ENCODE measurements at regions not wholly inside any gene's neighbourhood (a gene's known extent, or its start where the extent isn't known, plus 50 kb on each side); places are given as distances from the start of the nearest gene placed in this dataset.

- Histone ChIP-seq H3K79me2 (ENCODE audit: control insufficient read depth, insufficient read depth, low read length) (no peaks in the 10 kb centered on the region), H3K4me2 (ENCODE audit: insufficient read depth, low read length) (no peak overlapping the region), H4K20me1 (replicated peaks; ENCODE audit: control insufficient read depth, extremely low read depth, insufficient read depth, low read length) (no peaks in the 10 kb centered on the region), H3K27me3 (ENCODE audit: control insufficient read depth in 2 of 2, insufficient read depth in 2 of 2, low read length in 2 of 2) (peaks cover 3 to 5% of the 10 kb centered on the region in 2 experiments), H3K27ac (ENCODE audit: insufficient read depth, low read depth, low read length) (no peak overlapping the region), H3K4me1 (ENCODE audit: control insufficient read depth, extremely low read depth, insufficient read depth, low read length) (no peaks in the 10 kb centered on the region), H3K36me3 (ENCODE audit: control insufficient read depth in 2 of 2, extremely low read depth in 1 of 2, insufficient read depth in 2 of 2, low read length in 2 of 2) (no peaks in the 10 kb centered on the region), H2AFZ (ENCODE audit: low read depth, low read length) (no peak overlapping the region), H3K9me3 (replicated peaks; ENCODE audit: control insufficient read depth, insufficient read depth, low read length) (no peaks in the 10 kb centered on the region), H3K4me3 (replicated peaks in 1 of 3; ENCODE audit: insufficient read depth in 1 of 3, low read depth in 1 of 3, low read length in 3 of 3) (no peak overlapping the region), H3K9ac (replicated peaks; ENCODE audit: extremely low read depth, insufficient read depth, low read length) (no peak overlapping the region), H3K9me1 (replicated peaks; ENCODE audit: control insufficient read depth, extremely low read depth, insufficient read depth, low read length) (no peaks in the 10 kb centered on the region)
- FAIRE-seq: no peak
- no peak for DNase-seq (ENCODE audit: low read depth, low spot score)
- BruUV-seq (replicated peaks): no TSS peak
- no peak for TF ChIP-seq FOS (IDR thresholded peaks at IDR 0.05; ENCODE audit: borderline replicate concordance, insufficient read depth, low read length)
- no peak for TF ChIP-seq MAX (IDR thresholded peaks at IDR 0.05; ENCODE audit: insufficient read depth, insufficient read length)
- no peak for TF ChIP-seq GATA2 (IDR thresholded peaks at IDR 0.05; ENCODE audit: insufficient read depth, insufficient read length, low read depth, low read length)
- no peak for TF ChIP-seq POLR2AphosphoS5 (IDR thresholded peaks at IDR 0.05; ENCODE audit: insufficient read depth, low read depth, low read length)
- no peak for TF ChIP-seq POLR2A (IDR thresholded peaks at IDR 0.05; ENCODE audit: low read depth, low read length)
- no peak for TF ChIP-seq CTCF (IDR thresholded peaks at IDR 0.05; ENCODE audit: extremely low read depth in 1 of 2, insufficient read depth in 1 of 2, low read depth in 1 of 2, low read length in 2 of 2)
- TF ChIP-seq EZH2 (IDR thresholded peaks at IDR 0.05; ENCODE audit: borderline replicate concordance, low read depth, low read length, severe bottlenecking): no peak
- TF ChIP-seq MYC (IDR thresholded peaks at IDR 0.05; ENCODE audit: low read depth, low read length): no peak
- no peak for TF ChIP-seq JUN (IDR thresholded peaks at IDR 0.05; ENCODE audit: borderline replicate concordance, insufficient read depth, insufficient read length, low read depth)
- dilution Hi-C loops (cut with MboI; ENCODE audit: extremely low pct_ligation_motif_present, low sequenced_read_pairs) (no loop called here), intact Hi-C loops (cut with micrococcal nuclease) (no loop called here)
- POLR2A ChIA-PET: no interaction called here
- CTCF ChIA-PET: interaction anchor here (0.9 kb wide), 1 partner anchor 65 kb away, joined by 3 read pairs; no protein-coding TSS in a partner anchor
These were observed 89.1 kb upstream of the HAND1 start for GRCh38 chr5:154567155-154567554.

All from endothelial cell of umbilical vein (primary cell).